ENCODE measurements at regions not wholly inside any gene's neighbourhood (a gene's known extent, or its start where the extent isn't known, plus 50 kb on each side); places are given as distances from the start of the nearest gene placed in this dataset.
"Not testable (repeated sequence)": the region's sequence is repeated elsewhere in the genome, so short reads cannot be mapped to it uniquely, and the experiment has no call there.

GRCh38 chrY:3060671-3061070 lies 125.5 kb downstream of the ZFY start:
- TF ChIP-seq CTCF (IDR thresholded peaks at IDR 0.05 in 2 of 3, conservative IDR thresholded peaks at IDR 0.05 in 1 of 3; ENCODE audit: borderline replicate concordance in 1 of 3, insufficient read depth in 1 of 3, low read depth in 2 of 3, low read length in 2 of 3): 0 out of 6 replicates have a peak, but pooled peaks of 1 of the 3 experiments have one; percentile 11
- TF ChIP-seq SIN3A (IDR thresholded peaks at IDR 0.05; ENCODE audit: low read depth); POLR2AphosphoS5 (IDR thresholded peaks at IDR 0.05; ENCODE audit: low read depth, low read length); CEBPB (IDR thresholded peaks at IDR 0.05; ENCODE audit: low read depth); SP1 (IDR thresholded peaks at IDR 0.05; ENCODE audit: low read depth); CBX3 (IDR thresholded peaks at IDR 0.05; ENCODE audit: low read depth): not testable (repeated sequence)
